ENCODE measurements at regions not wholly inside any gene's neighbourhood (a gene's known extent, or its start where the extent isn't known, plus 50 kb on each side); places are given as distances from the start of the nearest gene placed in this dataset.

DNA sequence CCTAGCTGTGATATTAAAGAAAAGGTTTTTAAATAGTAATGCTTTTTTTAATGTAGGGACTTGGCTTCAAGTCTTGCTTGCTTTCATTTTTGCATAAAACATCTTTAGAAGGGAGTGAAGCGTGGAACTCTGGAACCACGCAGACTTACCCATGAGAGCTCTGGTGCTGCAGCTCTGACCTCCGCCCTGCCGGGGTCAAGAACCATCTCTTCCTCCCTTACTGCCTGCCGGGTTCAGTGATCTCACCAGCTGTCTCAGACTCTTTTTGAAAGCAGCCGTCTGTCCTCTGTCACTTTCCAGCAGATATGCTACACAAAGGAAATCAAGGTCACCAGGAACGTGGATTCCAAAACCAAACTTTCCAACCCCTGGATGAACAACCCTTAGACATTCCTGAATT is 353.8 kb downstream of the GPR37 start:
- H3K27ac ChIP-seq, result no peak overlapping the region
- TF ChIP-seq, protein P1, sequence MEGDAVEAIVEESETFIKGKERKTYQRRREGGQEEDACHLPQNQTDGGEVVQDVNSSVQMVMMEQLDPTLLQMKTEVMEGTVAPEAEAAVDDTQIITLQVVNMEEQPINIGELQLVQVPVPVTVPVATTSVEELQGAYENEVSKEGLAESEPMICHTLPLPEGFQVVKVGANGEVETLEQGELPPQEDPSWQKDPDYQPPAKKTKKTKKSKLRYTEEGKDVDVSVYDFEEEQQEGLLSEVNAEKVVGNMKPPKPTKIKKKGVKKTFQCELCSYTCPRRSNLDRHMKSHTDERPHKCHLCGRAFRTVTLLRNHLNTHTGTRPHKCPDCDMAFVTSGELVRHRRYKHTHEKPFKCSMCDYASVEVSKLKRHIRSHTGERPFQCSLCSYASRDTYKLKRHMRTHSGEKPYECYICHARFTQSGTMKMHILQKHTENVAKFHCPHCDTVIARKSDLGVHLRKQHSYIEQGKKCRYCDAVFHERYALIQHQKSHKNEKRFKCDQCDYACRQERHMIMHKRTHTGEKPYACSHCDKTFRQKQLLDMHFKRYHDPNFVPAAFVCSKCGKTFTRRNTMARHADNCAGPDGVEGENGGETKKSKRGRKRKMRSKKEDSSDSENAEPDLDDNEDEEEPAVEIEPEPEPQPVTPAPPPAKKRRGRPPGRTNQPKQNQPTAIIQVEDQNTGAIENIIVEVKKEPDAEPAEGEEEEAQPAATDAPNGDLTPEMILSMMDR (conservative IDR thresholded peaks at IDR 0.05), result no peak

DNA sequence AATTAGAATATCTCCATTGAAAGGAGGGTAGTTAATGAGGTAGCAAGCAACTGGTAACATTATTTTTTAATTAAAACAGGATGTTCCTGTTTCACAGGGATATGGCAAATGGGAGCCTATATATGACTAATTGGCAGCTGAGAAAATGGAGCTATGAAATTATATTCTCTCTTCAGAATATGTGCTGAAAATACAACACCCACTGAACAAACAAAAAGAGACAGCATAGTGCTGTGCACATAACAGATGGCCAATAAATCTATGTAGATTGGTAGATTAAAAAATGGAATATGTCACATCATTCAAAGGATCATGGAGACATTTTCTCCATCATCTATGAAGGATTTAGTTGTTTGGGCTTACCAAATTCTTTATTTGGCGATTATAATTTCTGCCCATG is 362.0 kb downstream of the GPR37 start:
- H3K27ac ChIP-seq, result no peak overlapping the region
- TF ChIP-seq, protein P1 (conservative IDR thresholded peaks at IDR 0.05), result no peak

DNA sequence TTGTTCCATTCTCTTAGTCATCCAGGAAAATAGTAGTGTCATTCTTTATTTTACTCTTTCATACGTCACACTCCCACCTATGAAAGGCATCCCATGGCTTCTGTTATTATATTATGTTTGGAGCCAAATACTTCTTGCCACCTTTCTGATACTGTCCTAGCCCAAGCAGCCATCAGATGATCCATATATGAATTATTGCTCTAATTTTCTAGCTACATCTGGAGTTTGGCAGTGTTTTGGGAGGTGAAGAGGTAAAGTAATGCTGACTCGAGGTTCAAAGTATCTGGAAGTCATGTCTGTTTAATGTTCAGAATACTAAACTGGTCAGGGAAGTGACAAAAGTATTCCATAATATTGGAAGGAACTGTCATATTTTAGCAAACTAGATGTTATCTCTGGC is 362.5 kb downstream of the GPR37 start:
- TF ChIP-seq, protein P1 (conservative IDR thresholded peaks at IDR 0.05), result no peak
- no peak overlapping the region for H3K27ac ChIP-seq

DNA sequence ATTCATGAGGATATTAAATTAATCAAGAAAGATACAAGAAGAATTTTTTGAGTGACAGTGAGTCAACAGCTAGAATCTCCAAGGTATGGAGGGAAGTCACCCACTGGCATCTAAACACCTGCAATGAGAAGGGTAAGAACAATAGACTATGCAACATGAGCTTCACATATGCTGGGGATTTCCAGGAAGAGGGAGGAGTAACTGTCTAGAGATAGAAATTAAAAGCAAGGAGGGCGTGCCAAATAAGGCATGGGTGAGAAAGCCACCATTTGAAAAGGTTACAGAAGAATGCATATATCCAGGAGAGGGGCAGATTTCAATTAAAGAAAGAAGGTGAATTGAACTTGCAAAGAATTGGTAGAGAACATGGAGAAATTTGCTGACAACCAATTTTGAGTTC is 365.7 kb downstream of the GPR37 start:
- TF ChIP-seq, protein P1 (conservative IDR thresholded peaks at IDR 0.05), result no peak
- H3K27ac ChIP-seq, result no peak overlapping the region

DNA sequence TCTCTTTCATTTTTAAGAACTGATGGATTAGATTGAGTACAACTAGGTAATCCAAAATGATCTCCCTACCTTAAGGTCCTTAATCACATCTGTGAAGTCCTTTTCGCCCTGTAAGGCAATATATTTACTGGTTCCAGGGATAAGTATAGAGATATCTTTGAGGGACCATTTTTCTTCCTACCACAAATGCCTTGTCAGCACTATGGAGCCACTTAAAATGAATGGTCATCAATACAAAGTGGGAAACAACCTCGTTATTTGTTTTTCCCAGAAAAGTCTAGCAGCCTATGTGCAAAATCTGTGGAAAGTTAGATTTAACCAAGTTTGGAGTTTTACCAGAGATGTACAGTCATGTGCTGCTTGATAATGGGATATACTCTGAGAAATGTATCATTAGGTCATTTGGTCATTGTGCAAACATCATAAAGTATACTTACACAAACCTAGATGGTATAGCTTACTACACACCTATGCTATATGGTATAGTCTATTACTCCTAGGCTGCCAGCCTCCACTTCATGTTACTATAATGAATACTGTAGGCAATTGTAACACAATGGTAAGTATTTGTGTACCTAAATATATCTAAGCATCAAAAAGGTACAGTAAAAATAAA is 366.2 kb upstream of the TMEM229A start:
- no peak overlapping the region for H3K27ac ChIP-seq
- TF ChIP-seq, protein P1 (conservative IDR thresholded peaks at IDR 0.05), result no peak

DNA sequence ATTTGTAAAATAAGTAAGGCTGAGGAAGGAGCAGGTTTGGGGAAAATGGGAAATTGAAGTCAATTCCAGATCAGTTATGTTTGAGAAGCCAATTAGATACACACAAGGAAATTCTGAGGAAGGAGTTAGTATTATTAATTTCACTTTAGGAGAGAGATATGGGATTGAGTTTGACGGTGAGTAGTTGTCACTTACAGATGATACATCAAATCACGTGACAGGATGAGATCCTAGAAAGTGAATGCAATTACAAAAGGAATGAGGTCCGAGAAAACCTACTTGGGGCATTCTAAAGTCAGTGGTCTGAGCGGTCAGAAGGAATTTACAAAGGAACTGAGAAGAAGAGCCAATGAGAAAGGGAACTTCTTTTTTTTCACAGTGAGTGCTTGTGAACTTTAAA is 364.3 kb upstream of the TMEM229A start:
- no peak overlapping the region for H3K27ac ChIP-seq
- TF ChIP-seq, protein P1 (conservative IDR thresholded peaks at IDR 0.05), result no peak

DNA sequence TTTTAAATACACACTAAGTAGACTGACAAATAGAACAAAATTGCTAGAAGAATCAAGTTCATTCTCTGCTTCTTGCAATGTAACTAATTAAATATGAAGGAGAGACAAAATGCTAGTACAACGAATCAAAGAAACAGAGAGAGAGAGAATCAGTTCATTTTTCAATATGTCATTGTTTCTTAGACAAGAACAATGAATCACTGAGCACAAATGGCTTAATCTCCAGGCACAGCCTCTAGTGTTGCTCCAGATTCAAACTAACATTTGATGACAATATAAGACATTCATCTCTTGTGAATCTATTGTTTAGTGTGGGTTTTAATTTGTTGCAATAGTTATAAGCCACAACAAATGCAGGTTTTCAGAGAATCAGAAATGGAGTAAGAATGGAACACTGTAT is 357.4 kb upstream of the TMEM229A start:
- TF ChIP-seq, protein P1 (conservative IDR thresholded peaks at IDR 0.05), result no peak

More for the DNA sequence above, 357.4 kb upstream of the TMEM229A start:
- no peak overlapping the region for H3K27ac ChIP-seq
